H1 (cell line): ENCODE measurements at regions not wholly inside any gene's neighbourhood (a gene's known extent, or its start where the extent isn't known, plus 50 kb on each side); places are given as distances from the start of the nearest gene placed in this dataset.

Experiments used
- CTCF ChIA-PET: fragments of 300-600 bp; sonication (Branson Sonifier 250); formaldehyde crosslinking; loops from one replicate; lab custom pipeline; 2021; ENCODE audit not compliant: partially characterized antibody; lab: Charles Lee
- POLR2A ChIA-PET: fragments of 300-600 bp; sonication (Branson Sonifier 250); formaldehyde crosslinking; loops from one replicate; lab custom pipeline; 2021; ENCODE audit warnings: inconsistent platforms; ENCODE audit not compliant: partially characterized antibody; lab: Charles Lee
- DNase-seq, 2 experiments: peaks; one replicate each; pipeline versions ENCODE4 v3.0.0 to v3.0.0-alpha.2; 2010 to 2022; ENCODE audit warnings: low spot score in 2 of 2, low read depth in 1 of 2, mixed read lengths in 1 of 2
- FAIRE-seq: peaks from 2 replicates; lab custom pipeline; 2011; peaks lifted over from hg19 to GRCh38; lab: Jason Lieb, UNC
- H2AFZ ChIP-seq: 2 replicates; pipeline ENCODE4 v1.8.1; 2012; ENCODE audit warnings: low read length, inconsistent platforms
- H2AK5ac ChIP-seq: 2 replicates; pipeline ENCODE4 v1.6.1; 2013; ENCODE audit warnings: low read depth, low read length
- H2BK120ac ChIP-seq: replicated peaks from 2 replicates; pipeline ENCODE3; 2013; ENCODE audit warnings: low read depth, low read length, inconsistent platforms
- H2BK12ac ChIP-seq: 2 replicates; pipeline ENCODE4 v1.6.1; 2013; ENCODE audit warnings: low read depth, low read length
- H2BK15ac ChIP-seq: 2 replicates; pipeline ENCODE4 v1.6.1; 2013; ENCODE audit warnings: low read length
- H2BK20ac ChIP-seq: 2 replicates; pipeline ENCODE4 v1.6.1; 2013; ENCODE audit warnings: low read length
- H2BK5ac ChIP-seq: 2 replicates; pipeline ENCODE4 v1.6.1; 2013; ENCODE audit warnings: low read depth, low read length
- H3K14ac ChIP-seq: 2 replicates; pipeline ENCODE4 v1.6.1; 2013; ENCODE audit warnings: inconsistent platforms; ENCODE audit not compliant: insufficient read length
- H3K18ac ChIP-seq: 2 replicates; pipeline ENCODE4 v1.6.1; 2013; ENCODE audit warnings: low read length; ENCODE audit errors: extremely low read depth
- H3K23ac ChIP-seq: 2 replicates; pipeline ENCODE4 v1.6.1; 2013; ENCODE audit warnings: inconsistent platforms; ENCODE audit not compliant: insufficient read length
- H3K23me2 ChIP-seq: 2 replicates; pipeline ENCODE4 v1.6.1; 2013; ENCODE audit warnings: low read depth, low read length
- H3K27ac ChIP-seq: 2 replicates; pipeline ENCODE4 v1.6.1; 2011; ENCODE audit warnings: low read depth, low read length, inconsistent platforms
- H3K27me3 ChIP-seq, 4 experiments: replicated peaks in 1 of 4; 1 replicate in 1 of 4; 2 replicates in 3 of 4; pipeline versions ENCODE4 v1.6.1 to v1.8.1; 2011 to 2013; ENCODE audit warnings: low read length in 3 of 4, mild to moderate bottlenecking in 3 of 4, inconsistent platforms in 2 of 4, mixed read lengths in 2 of 4, moderate library complexity in 1 of 4; ENCODE audit not compliant: control insufficient read depth in 3 of 4, insufficient read depth in 3 of 4; ENCODE audit errors: extremely low read depth in 1 of 4
- H3K36me3 ChIP-seq, 4 experiments: 2 replicates each; pipeline versions ENCODE4 v1.6.1 to v1.8.1; 2011 to 2013; ENCODE audit warnings: mild to moderate bottlenecking in 4 of 4, low read length in 3 of 4, moderate library complexity in 2 of 4, control low read depth in 1 of 4, inconsistent platforms in 1 of 4; ENCODE audit not compliant: insufficient read depth in 4 of 4, control insufficient read depth in 2 of 4
- H3K4ac ChIP-seq: replicated peaks from 2 replicates; pipeline ENCODE3; 2013; ENCODE audit warnings: low read length, low read depth, mixed read lengths, inconsistent platforms; ENCODE audit not compliant: insufficient read length
- H3K4me1 ChIP-seq, 4 experiments: replicated peaks in 1 of 4; 1 replicate in 1 of 4; 2 replicates in 3 of 4; pipeline versions ENCODE4 v1.6.1 to v1.8.1; 2011 to 2013; ENCODE audit warnings: low read length in 3 of 4, inconsistent platforms in 2 of 4, mixed read lengths in 1 of 4; ENCODE audit not compliant: insufficient read depth in 4 of 4, control insufficient read depth in 3 of 4
- H3K4me2 ChIP-seq, 2 experiments: 2 replicates each; pipeline versions ENCODE4 v1.6.1 to v1.8.1; 2011 to 2013; ENCODE audit warnings: low read depth in 2 of 2, low read length in 2 of 2, control low read depth in 1 of 2, inconsistent platforms in 1 of 2, mild to moderate bottlenecking in 1 of 2; ENCODE audit not compliant: insufficient read depth in 1 of 2
- H3K4me3 ChIP-seq, 4 experiments: fragments of 200-600, 300-600 bp in 1 of 4; sonication (generic), shearing (Covaris generic), sonication (Bioruptor Twin) in 1 of 4; 2 replicates each; pipeline versions ENCODE4 v1.5.1 to v1.8.1; 2011 to 2016; ENCODE audit warnings: low read length in 4 of 4, low read depth in 3 of 4, control low read depth in 2 of 4, inconsistent platforms in 2 of 4, mild to moderate bottlenecking in 2 of 4, mixed read lengths in 1 of 4, moderate library complexity in 1 of 4; ENCODE audit not compliant: insufficient read depth in 2 of 4; ENCODE audit errors: extremely low read depth in 1 of 4
- H3K56ac ChIP-seq: replicated peaks from 2 replicates; pipeline ENCODE3; 2013; ENCODE audit warnings: low read depth, mild to moderate bottlenecking, mixed read lengths, low read length, inconsistent platforms; ENCODE audit not compliant: insufficient read length
- H3K79me1 ChIP-seq: 2 replicates; pipeline ENCODE4 v1.6.1; 2013; ENCODE audit warnings: low read depth, low read length, control low read depth
- H3K79me2 ChIP-seq, 2 experiments: 2 replicates each; pipeline versions ENCODE4 v1.6.1 to v1.8.1; 2012 to 2013; ENCODE audit warnings: low read length in 2 of 2, mild to moderate bottlenecking in 2 of 2, inconsistent platforms in 1 of 2; ENCODE audit not compliant: insufficient read depth in 2 of 2, control insufficient read depth in 1 of 2
- H3K9ac ChIP-seq, 4 experiments: replicated peaks in 1 of 4; 1 replicate in 1 of 4; 2 replicates in 3 of 4; pipeline versions ENCODE4 v1.6.1 to v1.8.1; 2011 to 2013; ENCODE audit warnings: low read depth in 3 of 4, low read length in 3 of 4, control low read depth in 2 of 4, mild to moderate bottlenecking in 2 of 4, moderate library complexity in 2 of 4, inconsistent platforms in 1 of 4; ENCODE audit errors: extremely low read depth in 1 of 4
- H3K9me3 ChIP-seq, 2 experiments: 2 replicates each; pipeline versions ENCODE4 v1.6.1 to v1.8.1; 2012 to 2013; ENCODE audit warnings: mild to moderate bottlenecking in 2 of 2, moderate library complexity in 2 of 2, control low read depth in 1 of 2, inconsistent platforms in 1 of 2, low read depth in 1 of 2, low read length in 1 of 2, mixed read lengths in 1 of 2; ENCODE audit not compliant: insufficient read depth in 2 of 2
- H4K20me1 ChIP-seq, 2 experiments: replicated peaks in 1 of 2; 2 replicates each; pipeline versions ENCODE3 to v1.8.1; 2011 to 2013; ENCODE audit warnings: inconsistent platforms in 2 of 2, low read length in 2 of 2, mild to moderate bottlenecking in 1 of 2; ENCODE audit not compliant: insufficient read depth in 2 of 2, control insufficient read depth in 1 of 2
- H4K5ac ChIP-seq: 2 replicates; pipeline ENCODE4 v1.6.1; 2013; ENCODE audit warnings: low read length, low read depth, mixed read lengths, inconsistent platforms; ENCODE audit not compliant: insufficient read length
- H4K8ac ChIP-seq: 2 replicates; pipeline ENCODE4 v1.8.0; 2013; ENCODE audit warnings: mild to moderate bottlenecking, moderate library complexity, low read length, inconsistent platforms; ENCODE audit not compliant: insufficient read depth; ENCODE audit errors: extremely low read depth
- H4K91ac ChIP-seq: replicated peaks from 2 replicates; pipeline ENCODE3; 2013; ENCODE audit warnings: low read length, mixed read lengths, inconsistent platforms; ENCODE audit not compliant: insufficient read length
- BCL11A ChIP-seq, 2 experiments: IDR thresholded peaks; one replicate each; pipeline ENCODE4 v1.6.1; 2011; ENCODE audit warnings: low read depth in 2 of 2, low read length in 2 of 2, mild to moderate bottlenecking in 2 of 2
- CEBPB ChIP-seq: IDR thresholded peaks from 2 replicates; pipeline ENCODE4 v1.6.1; 2012; ENCODE audit warnings: low read depth, low read length
- CHD1 ChIP-seq: IDR thresholded peaks from 2 replicates; pipeline ENCODE4 v1.6.1; 2012; ENCODE audit warnings: low read depth, low read length, improper control_type of control experiment
- CTBP2 ChIP-seq: IDR thresholded peaks from 2 replicates; pipeline ENCODE4 v1.7.0; 2011; ENCODE audit warnings: borderline replicate concordance, mild to moderate bottlenecking, moderate library complexity, mixed read lengths, low read length; ENCODE audit not compliant: insufficient read depth, insufficient read length
- PHF8 ChIP-seq: fragments of 200-600 bp; sonication (generic); conservative IDR thresholded peaks from 2 replicates; pipeline ENCODE4 v1.7.1; 2012; ENCODE audit warnings: low read depth, mild to moderate bottlenecking, inconsistent platforms, low read length, moderate library complexity
- SP4 ChIP-seq: IDR thresholded peaks from 2 replicates; pipeline ENCODE4 v1.6.1; 2012; ENCODE audit warnings: low read length, inconsistent platforms
- TBP ChIP-seq: IDR thresholded peaks from 2 replicates; pipeline ENCODE4 v1.6.1; 2011; ENCODE audit warnings: low read depth, low read length, improper control_type of control experiment
- TCF12 ChIP-seq: IDR thresholded peaks from 2 replicates; pipeline ENCODE4 v1.6.1; 2011; ENCODE audit warnings: low read depth, mild to moderate bottlenecking, low read length
- ZNF274 ChIP-seq: IDR thresholded peaks from 2 replicates; pipeline ENCODE4 v1.7.0; 2012; ENCODE audit warnings: low read length, borderline replicate concordance; ENCODE audit errors: extremely low read depth
- WGBS, 2 experiments: shearing (Covaris generic) in 1 of 2; methylation state at CpG; one replicate each; pipeline versions ENCODE4 v1.1.6 to v1.1.7; 2013 to 2015; ENCODE audit warnings: low lambda C conversion rate in 2 of 2, mixed read lengths in 2 of 2, inconsistent platforms in 1 of 2, low coverage in 1 of 2, missing lambda C conversion rate in 1 of 2; ENCODE audit not compliant: insufficient replicate concordance in 2 of 2, insufficient coverage in 1 of 2, insufficient read length in 1 of 2; ENCODE audit errors: extremely low coverage in 1 of 2, missing lambda C conversion rate in 1 of 2; 5-methylcytosine and 5-hydroxymethylcytosine counted together

DNA sequence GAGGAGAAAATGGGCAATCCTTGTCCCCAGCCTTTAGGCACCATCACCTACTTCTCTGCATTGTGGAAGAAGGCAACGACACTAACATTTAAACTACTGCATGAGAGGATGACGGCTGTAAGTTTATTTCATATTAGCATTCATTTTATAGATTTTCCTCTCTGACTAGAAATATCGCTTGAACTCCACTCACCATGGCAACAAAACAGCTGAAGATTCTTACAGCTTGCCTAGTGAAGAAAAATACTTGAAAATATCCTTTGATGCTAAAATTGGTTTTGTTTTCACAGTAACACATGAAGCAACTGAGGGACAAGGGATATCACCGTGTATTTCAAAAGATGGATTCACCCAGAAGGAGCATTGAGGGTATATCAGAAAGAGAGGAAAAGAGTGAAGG lies 284.3 kb downstream of the LIG4 start:
- Histone ChIP-seq H3K18ac (no peak overlapping the region), H3K4me2 (no peak overlapping the region), H3K79me1 (no peaks in the 10 kb centered on the region), H3K9ac (no peak overlapping the region), H2BK20ac (no peak overlapping the region), H4K20me1 (no peaks in the 10 kb centered on the region), H3K27ac (no peak overlapping the region), H3K79me2 (no peaks in the 10 kb centered on the region), H2BK15ac (no peak overlapping the region), H2AFZ (0 out of 2 replicates have a peak overlapping the region, but pooled peaks have one; percentile 72), H3K56ac (no peak overlapping the region), H4K91ac (no peak overlapping the region), H3K9me3 (no peaks in the 10 kb centered on the region), H3K36me3 (no peaks in the 10 kb centered on the region), H3K14ac (no peak overlapping the region), H3K4me3 (no peak overlapping the region), H3K23me2 (no peaks in the 10 kb centered on the region), H2BK5ac (no peak overlapping the region), H3K27me3 (peaks cover 0 to 1% (median 0%) of the 10 kb centered on the region in 4 experiments; a peak in 1 of 7 replicates), H2BK12ac (no peak overlapping the region), H3K23ac (no peak overlapping the region), H4K8ac (no peak overlapping the region), H2AK5ac (no peak overlapping the region), H3K4me1 (no peaks in the 10 kb centered on the region), H2BK120ac (no peak overlapping the region), H3K4ac (no peak overlapping the region), H4K5ac (no peak overlapping the region)
- CTCF ChIA-PET = interaction anchor here (1.1 kb wide), 1 partner anchor 224 kb away, joined by 3 read pairs; no protein-coding TSS in a partner anchor
- POLR2A ChIA-PET = no interaction called here
- FAIRE-seq = no peak
- WGBS, 2 experiments = 92% methylated on average over 4 of the region's 4 CpGs; no CpG with 5 or more reads in 1 of the 2 experiments
- DNase-seq = no peak
- TF ChIP-seq SP4 (no peak), TBP (no peak), CTBP2 (no peak), TCF12 (no peak), BCL11A (IDR thresholded peaks at IDR 0.05; ENCODE audit: low read depth in 2 of 2, low read length in 2 of 2) (no peak), PHF8 (no peak), ZNF274 (no peak), CHD1 (no peak), CEBPB (no peak)
